ENCODE measurements at regions not wholly inside any gene's neighbourhood (a gene's known extent, or its start where the extent isn't known, plus 50 kb on each side); places are given as distances from the start of the nearest gene placed in this dataset.

- TF ChIP-seq, protein P1, sequence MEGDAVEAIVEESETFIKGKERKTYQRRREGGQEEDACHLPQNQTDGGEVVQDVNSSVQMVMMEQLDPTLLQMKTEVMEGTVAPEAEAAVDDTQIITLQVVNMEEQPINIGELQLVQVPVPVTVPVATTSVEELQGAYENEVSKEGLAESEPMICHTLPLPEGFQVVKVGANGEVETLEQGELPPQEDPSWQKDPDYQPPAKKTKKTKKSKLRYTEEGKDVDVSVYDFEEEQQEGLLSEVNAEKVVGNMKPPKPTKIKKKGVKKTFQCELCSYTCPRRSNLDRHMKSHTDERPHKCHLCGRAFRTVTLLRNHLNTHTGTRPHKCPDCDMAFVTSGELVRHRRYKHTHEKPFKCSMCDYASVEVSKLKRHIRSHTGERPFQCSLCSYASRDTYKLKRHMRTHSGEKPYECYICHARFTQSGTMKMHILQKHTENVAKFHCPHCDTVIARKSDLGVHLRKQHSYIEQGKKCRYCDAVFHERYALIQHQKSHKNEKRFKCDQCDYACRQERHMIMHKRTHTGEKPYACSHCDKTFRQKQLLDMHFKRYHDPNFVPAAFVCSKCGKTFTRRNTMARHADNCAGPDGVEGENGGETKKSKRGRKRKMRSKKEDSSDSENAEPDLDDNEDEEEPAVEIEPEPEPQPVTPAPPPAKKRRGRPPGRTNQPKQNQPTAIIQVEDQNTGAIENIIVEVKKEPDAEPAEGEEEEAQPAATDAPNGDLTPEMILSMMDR (IDR thresholded peaks at IDR 0.05; ENCODE audit: insufficient read depth, missing control alignments), result no peak
- no peak for FAIRE-seq
- no peak for DNase-seq (ENCODE audit: insufficient read length, low spot score)
Measured at GRCh38 chr5:40071870-40072269, 607.8 kb upstream of the PTGER4 start.

DNA sequence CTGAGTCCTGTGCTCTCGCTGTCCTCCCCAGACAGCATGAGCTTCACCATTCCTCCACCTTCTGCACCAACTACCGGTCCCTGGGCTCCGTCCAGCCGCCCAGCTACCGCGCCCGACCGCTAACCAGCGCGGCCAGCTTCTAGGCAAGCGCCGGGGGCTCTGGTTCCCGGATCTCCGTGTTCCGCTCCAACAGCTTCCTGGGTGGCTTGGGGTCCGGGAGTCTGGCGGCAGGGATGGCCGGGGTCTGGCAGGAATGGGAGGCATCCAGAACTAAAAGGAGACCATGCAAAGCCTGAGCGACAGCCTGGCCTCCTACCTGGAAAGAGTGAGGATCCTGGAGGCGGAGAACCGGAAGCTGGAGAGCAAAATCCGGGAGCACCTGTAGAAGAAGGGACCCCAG lies 613.1 kb upstream of the PTGER4 start:
- TF ChIP-seq, protein P1 (IDR thresholded peaks at IDR 0.05; ENCODE audit: insufficient read depth, missing control alignments), result no peak
- FAIRE-seq (no peak), DNase-seq (ENCODE audit: insufficient read length, low spot score) (no peak)

- TF ChIP-seq, protein P1 (IDR thresholded peaks at IDR 0.05; ENCODE audit: insufficient read depth, missing control alignments), result no peak
- FAIRE-seq (no peak), DNase-seq (ENCODE audit: insufficient read length, low spot score) (no peak)
Measured at GRCh38 chr5:40052808-40053207, 626.9 kb upstream of the PTGER4 start.

DNA sequence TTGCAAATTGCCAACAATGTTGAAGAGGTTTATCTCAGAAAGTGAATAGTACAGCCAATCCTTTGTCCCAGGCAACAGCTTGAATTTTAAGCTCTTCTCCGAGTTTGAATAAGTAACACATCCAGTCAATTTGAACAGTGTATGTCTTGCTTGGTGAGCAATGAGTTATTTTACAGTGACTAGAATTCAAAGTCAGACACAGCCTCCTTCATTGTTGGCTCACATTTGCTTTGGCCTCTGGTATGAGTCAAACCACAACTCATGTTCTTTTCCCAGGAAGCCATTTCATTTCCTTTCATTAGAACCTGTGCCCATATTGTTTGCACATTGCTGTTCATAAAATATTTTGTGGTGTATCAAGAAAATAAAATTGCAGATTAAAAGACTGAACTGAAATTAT lies 622.0 kb upstream of the DAB2 start:
- TF ChIP-seq, protein P1 (IDR thresholded peaks at IDR 0.05; ENCODE audit: insufficient read depth, missing control alignments), result no peak
- DNase-seq (ENCODE audit: insufficient read length, low spot score), result no peak
- no peak for FAIRE-seq

DNA sequence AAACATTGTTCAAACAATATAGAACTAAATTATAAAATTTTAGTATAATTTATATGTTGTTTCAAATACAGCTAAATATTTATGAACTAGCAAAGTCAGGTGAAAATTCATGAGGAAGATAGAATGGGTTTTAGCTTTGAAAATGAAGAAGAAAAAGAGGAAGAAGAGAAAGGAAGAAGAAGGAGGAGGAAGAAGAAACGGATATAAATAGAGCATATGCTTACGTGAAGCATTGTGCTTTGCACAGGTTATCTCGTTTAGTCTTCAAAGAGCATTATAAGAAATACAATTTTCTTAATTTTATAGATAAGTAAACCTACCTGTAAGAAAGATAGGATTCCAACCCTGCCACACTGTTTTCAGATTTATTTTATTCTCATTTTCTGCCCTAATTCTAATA lies 620.6 kb upstream of the DAB2 start:
- no peak for DNase-seq (ENCODE audit: insufficient read length, low spot score)
- TF ChIP-seq, protein P1 (IDR thresholded peaks at IDR 0.05; ENCODE audit: insufficient read depth, missing control alignments), result no peak
- FAIRE-seq, result no peak

DNA sequence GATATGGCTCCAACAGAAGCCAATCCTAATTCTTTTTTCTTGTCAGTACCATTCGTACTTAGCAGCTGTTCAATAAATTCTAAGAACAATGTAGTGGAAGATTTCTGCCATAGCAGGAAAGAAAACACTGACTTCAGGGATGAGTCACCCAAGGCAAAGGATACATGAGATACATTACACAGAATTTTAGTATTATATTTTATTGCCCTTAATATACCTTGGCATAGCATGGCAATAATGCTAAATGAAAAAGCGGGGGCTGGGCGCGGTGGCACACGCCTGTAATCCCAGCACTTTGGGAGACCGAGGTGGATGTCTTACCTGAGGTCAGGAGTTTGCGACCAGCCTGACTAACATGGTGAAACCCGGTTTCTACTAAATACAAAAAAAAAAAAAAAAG lies 619.1 kb upstream of the DAB2 start:
- FAIRE-seq, result no peak

DNA sequence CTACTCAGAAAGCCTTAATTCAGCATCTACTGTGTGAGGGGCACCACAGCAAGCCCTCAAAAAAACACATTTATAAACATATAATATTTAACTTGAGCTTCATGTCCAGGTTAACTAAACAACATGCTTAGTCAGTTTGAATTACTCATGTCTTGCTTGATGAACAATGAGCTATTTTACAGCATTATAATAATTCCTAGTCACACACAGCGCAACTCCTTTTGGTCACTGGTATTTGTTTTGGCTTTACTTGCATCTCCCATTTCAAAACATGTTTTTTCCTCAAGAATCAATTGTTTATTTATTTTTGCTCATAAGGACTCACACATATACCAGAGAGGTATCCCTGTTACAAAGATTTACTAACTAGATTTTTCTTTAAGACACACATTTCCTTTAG lies 616.7 kb upstream of the DAB2 start:
- TF ChIP-seq, protein P1 (IDR thresholded peaks at IDR 0.05; ENCODE audit: insufficient read depth, missing control alignments), result no peak
- no peak for FAIRE-seq

More for the DNA sequence above, 619.1 kb upstream of the DAB2 start:
- no peak for DNase-seq (ENCODE audit: insufficient read length, low spot score)
- TF ChIP-seq, protein P1 (IDR thresholded peaks at IDR 0.05; ENCODE audit: insufficient read depth, missing control alignments), result no peak

More for the DNA sequence above, 616.7 kb upstream of the DAB2 start:
- DNase-seq (ENCODE audit: insufficient read length, low spot score), result no peak
